HG03460 (cell line): ENCODE measurements at regions not wholly inside any gene's neighbourhood (a gene's known extent, or its start where the extent isn't known, plus 50 kb on each side); places are given as distances from the start of the nearest gene placed in this dataset.
"Not testable (repeated sequence)": the region's sequence is repeated elsewhere in the genome, so short reads cannot be mapped to it uniquely, and the experiment has no call there.

Experiments
- ATAC-seq: cut with Tn5 transposase; IDR thresholded peaks from one replicate; pipeline ENCODE4 v1.9.1; 2021; ENCODE audit not compliant: unreplicated experiment

DNA sequence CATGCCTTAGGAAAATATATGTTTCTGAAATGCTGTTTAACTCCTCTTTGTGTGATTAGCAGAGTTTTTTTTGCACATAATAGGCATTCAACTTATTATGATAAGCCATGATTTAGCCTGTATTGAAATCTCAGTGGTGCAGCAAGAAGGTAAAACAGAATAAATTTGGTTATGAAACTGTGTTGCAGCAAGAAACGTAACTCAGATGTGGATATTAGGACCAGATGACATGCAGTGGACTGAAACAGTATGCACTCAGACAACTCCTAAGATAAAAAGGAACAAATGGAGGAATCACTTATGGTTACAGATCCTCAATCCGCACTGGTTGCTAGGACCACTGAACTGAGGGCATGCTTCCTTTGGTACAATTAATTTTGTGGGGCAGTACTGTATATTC lies 254.2 kb upstream of the HSF2 start:
- ATAC-seq: no peak

DNA sequence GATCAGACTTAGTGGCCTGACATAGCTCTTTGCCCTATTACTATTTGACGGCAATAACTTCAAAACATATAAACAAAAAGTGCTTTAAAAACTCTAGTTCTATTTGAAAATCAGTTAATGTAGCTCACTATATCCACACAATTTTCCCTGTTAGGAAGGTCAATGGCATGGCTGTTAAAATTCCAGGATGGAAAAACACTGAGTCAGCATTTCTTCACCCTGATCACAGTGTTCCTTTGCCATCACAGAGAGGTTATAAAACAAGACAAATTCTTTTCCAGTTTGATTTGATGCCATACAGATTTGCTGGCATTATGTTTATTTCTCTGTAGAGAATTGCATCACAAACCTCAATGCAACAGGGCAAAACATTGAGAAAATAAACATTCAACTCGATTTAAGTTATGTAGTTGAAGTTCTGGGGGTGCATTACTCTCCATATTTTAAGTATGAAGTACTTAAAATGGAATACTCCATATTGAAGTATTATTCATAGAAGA lies 253.7 kb upstream of the HSF2 start:
- ATAC-seq: no peak

DNA sequence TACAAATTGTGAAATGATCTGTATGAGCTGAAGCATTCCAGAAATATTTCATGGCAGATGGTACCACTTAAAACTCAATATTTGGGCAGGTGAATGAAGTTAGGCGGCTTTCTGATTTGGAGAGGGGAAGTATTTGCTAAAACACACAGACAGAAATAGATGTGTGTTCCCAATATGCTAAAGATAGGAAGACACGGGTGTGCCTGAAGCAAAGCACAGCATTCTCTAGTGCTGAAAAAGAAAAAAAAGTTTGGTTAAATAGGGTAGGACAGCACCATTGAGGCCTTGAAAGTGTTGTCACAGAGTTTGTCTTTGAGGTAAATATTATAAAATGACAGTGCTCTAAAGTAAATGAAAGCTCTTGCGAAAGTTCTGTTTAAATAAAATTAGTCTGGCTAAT lies 252.2 kb upstream of the HSF2 start:
- no peak for ATAC-seq

DNA sequence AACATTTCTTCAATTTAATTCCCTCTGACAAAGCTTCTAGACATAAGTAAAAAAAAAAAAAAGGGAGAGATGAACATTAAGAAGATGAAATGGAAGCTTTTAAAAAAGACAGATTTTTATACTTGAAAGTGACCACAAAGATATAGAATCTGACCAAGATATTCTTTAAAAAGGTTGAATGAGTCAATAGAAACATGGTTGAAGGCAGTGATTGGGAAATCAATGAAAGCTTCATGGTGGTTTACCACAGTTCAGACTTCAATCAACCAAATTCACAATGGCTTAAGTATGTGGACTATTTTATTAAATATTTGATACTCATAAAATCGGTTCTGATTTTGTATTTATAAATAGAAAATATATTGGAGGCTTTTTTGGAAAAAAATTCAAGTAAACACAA lies 248.4 kb upstream of the HSF2 start:
- no peak for ATAC-seq

DNA sequence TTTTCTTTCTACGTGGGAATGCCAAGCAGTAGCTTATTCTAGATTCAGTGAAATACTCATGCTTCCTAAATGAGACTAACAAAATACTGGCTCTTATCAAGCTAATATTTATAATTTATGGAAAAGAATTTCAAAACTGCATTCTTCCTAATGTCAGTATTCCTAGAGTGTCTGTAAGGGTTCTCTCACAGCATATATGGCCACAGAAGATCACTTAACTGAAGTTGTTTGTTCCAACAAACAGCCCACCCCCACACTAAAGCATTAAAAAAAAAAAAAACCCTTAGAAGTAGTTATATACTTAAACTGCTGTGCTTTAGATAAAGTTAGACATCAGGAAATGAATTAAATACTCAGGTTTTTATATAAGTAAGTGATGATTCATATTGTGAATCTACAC lies 247.7 kb upstream of the HSF2 start:
- ATAC-seq: no peak

DNA sequence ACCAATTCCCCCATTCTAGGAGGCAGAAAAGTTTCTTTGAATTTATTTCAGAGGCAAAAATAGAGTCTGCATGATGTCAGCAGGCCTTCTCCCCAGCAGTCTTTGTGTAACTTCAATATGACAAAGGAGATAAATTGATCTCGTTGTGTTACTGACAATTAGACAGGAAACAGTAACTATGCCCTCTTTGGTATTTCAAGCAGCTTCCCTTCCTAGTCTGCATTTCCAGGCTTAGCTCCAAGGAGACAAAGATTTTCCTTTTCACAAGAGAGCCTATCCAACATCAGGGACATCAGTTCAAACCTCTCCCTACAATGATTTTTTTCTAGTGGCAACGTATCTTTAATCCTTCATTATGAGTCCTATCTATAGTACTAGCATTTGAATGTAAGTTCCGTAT lies 245.9 kb upstream of the HSF2 start:
- ATAC-seq: no peak

DNA sequence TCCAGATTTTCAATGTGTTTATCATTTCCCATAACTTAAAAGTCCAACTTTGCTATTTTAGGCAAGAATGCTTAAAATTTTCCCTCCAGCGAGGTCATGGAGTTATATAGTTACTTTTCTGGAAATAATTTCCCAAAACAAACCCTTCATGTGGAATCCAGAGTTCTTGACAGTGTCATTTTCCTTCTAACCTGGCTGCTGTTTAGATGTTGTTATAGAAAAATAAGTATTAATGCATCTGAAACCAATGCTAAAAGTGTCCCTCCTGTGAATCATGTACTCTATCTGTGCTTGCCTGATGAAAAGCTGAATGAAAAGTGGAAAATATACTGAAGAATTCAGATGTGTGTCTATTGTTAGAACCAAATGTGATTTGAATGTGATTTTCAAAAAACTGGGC lies 245.3 kb upstream of the HSF2 start:
- no peak for ATAC-seq

DNA sequence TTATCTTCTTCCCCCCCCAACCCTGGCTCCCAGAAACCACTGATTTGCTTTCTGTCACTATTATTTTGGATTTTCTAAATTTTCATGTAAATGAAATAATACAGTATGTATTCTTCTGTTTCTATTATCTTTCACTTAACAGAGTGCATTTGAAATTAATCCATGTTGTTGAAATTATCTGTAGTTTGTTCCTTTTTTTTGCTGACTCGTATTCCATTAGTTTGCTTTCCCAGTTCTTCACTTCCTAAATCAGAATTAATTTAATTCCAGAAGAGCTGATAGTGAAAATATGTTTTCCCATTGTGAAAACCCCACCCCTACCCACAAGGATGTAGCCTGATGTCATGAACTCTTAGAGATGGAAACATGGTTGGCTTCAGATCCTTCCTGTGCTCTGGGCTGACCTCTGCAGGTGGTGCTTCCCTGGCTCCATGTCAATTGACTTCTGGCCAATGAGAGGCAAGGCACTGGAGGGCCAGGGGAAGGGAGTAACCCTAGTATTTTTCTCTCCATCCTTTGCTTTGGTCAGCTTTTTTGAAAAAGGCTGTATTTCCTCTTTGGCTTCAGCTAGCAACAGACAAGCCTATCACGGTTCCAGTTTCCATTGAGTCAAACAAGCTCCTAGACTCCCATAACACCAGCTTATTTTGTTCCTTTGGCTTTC lies 244.4 kb upstream of the HSF2 start:
- no peak for ATAC-seq

DNA sequence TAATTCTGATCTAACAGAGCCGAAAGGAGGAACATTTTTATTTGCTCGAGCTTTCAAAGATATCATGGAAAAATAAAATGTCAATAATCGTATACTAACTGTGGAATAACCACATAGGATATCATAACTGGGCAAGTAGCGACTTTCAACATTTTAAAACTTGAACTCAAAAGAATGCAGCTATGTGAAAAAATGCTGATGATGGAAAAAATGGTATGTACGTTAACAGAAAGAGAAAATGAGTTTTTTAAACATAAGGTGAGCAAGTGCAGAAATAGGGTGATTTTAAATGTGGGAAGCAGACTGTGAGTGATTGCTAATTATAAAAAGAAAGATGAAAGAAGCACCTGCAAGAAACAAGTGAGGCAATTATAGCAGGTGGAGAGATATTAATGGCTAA lies 238.3 kb upstream of the HSF2 start:
- ATAC-seq: no peak

DNA sequence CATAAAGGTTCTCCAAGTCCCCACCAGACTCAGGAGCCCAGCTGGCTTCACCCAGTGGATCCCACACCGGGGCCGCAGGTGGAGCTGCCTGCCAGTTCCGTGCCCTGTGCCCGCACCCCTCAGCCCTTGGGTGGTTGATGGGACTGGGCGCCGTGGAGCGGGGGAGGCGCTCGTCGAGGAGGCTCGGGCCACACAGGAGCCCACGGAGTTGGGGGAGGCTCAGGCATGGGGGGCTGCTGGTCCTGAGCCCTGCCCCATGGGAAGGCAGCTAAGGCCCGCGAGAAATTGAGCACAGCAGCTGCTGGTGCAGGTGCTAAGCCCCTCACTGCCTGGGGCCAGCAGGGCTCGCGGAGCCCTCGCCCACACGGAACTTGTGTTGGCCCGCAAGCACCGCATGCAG lies 234.4 kb upstream of the HSF2 start:
- ATAC-seq: no peak

DNA sequence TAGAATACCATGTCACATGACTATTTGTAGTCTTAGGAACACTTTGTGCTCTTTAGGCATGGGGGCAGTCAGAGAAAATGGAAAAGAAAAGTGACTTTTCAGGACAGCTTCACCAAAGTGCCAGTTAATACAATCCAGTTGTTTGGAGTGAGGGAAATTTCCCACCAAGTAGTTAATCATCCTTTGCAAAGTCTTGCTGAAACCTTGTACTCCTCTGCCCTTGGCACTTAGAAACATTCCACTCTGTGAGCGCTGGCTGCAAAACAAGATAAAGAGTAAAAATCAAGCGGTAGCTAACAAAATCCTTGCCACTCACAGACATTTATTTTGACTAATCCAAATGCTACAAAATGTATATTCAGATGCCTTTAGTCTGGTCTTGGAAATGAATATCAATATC lies 229.2 kb upstream of the HSF2 start:
- ATAC-seq: no peak

DNA sequence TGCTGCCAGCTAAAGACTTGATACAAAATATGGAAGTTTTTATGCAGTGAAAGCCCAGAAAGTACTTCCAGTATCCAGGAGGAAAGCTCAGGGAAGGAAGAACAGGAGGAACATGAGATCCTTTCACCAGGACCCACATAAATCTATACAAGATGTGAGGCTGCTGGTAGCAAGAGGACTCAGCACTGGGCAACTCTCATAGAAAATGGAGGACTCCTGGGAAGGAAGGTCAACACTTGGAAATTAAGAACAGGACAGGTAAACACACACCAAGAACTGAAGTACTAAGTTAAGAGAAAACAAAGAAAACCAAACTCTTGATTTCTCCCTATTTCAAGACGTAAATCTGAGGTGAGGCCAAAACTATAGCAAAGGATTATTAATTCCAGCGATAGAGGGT lies 220.5 kb upstream of the HSF2 start:
- ATAC-seq: no peak

DNA sequence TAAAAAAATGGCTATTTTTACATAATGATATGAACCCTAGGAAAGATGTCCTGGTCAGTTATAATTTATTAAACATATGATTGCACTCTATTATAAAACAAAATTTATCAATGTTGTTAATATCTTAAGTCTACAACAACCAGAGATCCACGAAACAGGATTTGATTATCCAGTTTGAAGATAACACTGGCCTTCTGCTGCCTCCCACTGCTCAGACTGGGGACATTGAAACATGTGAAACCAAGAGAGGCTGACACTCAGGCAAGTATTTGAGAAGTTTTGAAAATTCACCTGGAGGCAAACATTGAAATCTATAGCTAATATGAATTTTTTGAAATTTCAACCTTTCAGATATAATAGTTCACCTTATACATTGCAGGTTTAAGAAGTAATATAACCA lies 219.3 kb upstream of the HSF2 start:
- ATAC-seq: no peak

DNA sequence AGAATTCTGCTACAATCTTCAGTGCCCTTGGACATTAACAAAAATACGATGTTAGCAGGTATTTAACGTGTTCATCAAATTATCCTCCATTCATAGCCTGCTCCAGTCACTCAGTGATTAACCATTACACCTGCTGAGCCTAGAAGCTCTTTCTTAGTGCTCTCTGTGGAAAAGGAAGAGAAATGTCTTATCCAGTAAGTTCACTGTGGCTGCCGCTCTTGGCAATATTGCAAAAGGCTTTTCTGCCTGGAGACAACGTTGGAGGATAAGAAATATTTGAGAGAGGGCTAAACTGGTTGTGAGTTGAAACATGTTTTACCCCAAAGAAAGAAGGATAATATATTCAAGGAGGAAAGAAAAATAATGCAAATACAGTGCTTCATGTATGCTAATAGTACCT lies 217.4 kb upstream of the HSF2 start:
- no peak for ATAC-seq

DNA sequence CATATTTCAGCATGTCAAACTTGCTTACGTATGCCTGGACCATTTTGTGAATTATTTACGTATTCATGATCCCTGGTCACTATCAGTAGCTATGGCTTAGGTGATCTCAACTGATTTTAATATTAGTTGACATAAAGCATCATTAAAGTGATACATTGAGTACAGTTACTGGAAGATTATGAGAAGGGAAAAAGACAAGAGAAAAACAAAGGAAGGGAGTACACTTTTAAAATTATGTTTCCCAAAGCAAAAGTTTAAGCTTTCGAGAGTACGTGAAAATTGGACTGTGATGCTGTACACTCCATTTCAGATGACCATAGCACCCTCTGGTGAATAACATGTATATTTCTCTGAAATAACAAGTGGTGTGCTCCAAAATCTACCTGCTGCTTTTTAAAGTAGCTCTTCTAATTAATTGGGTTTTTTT lies 215.0 kb upstream of the HSF2 start:
- no peak for ATAC-seq

DNA sequence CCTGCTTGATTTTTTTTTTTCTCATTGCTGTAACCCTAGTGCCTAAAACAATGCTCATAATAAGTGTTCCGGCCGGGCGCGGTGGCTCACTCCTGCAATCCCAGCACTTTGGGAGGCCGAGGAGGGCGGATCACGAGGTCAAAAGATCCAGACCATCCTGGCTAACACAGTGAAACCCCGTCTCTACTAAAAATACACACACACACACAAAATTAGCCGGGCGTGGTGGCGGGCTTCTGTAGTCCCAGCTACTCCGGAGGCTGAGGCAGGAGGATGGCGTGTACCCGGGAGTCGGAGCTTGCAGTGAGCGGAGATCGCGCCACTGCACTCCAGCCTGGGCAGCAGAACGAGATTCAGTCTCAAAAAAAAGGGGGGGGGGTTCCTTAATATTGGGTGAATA lies 214.0 kb upstream of the HSF2 start:
- ATAC-seq: not testable (repeated sequence)

DNA sequence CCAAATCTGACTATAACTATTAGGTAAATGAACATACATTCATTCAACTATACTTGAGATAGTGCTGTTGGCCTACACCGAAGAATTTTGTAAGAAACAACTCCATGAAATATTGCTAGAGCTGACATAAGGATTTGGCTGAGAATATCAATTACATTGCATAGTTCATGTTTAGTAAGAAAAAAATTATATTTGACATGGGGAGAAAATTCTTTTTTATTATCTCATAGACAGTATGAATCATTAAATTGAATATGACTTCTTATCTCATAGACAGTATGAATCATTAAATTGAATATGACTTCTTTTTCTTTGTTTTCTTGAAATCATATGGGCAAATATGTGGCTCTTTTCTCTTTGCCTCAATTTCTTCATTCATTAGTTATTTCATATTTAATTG lies 212.3 kb upstream of the HSF2 start:
- ATAC-seq: no peak

DNA sequence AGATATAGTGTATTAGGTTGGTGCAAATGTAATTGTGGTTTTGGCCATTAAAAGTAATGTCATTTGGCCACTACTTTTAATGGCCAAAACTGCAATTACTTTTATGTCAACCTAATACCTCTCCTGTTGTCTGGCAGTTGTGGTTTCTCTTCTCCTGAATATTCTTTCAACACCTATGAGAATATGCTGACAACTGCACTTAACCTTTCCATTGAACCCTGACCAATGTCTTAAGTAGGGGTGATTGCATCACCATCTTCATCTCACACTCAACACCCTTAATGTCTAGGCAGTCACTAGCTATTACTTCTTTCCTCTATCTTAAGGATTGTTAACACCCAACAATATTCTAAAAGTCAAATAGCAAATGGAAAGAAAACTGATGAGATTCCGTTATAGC lies 200.5 kb upstream of the HSF2 start:
- no peak for ATAC-seq

DNA sequence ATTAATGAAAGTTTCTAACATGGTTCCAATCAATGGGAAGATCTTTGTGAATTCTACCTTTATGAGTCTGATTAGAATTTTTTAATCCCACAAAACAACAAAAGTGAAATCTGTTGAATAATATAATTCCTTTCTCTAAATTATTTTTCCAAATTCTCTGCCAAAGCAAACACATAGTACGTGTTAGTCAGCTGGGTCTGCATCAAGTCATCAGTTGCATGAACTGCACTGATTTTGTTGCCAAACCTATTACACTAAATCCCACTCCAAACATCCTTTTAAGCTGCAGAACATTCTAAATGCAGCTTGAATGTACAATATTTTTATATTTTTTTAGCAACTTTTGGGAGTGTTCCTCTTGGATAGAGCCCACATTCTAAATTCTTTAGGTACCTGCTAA lies 199.0 kb upstream of the HSF2 start:
- ATAC-seq: no peak

DNA sequence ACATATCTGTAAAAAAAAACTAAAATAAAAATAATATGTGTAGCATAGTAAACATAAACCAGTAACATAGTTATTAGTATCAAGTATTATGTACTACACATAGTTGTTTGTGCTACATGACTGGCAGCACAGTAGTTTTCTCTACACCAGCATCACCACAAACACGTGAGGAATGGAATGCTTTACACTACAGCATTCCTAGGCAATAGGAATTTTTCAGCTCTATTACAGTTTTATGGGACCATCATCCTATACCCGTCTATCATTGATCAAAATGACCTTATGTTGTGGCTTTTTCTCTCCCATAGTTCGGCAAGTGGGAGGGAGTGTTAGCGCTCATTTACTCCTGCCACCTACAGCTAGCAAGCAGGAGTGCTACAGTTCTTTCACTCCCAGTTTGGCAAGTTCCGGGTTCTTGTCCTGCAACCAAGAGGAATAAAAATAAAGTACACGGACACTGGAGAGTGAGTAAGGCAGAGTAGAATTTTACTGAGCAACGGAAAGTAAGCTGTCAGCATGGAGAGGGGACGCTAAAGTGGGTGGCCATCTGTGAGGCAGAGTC lies 196.8 kb upstream of the HSF2 start:
- ATAC-seq: no peak

DNA sequence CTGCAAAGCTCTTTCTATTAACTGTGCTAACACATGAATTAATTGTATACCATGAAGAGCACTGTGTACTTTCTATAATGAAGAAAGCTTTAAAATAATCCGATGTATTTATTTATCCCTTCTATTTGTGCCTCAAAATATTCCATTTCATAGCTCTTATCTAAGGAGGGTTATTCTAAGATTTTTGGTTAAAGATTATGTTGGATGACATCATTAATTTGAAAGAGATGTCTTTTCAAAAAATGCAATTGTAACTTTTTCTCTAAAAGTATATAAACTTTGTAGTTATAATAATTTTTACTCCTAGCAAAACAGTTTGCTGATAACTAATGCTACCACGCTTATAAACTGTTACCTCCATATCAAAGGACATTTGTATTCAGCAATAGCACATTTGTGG lies 192.4 kb upstream of the HSF2 start:
- no peak for ATAC-seq

DNA sequence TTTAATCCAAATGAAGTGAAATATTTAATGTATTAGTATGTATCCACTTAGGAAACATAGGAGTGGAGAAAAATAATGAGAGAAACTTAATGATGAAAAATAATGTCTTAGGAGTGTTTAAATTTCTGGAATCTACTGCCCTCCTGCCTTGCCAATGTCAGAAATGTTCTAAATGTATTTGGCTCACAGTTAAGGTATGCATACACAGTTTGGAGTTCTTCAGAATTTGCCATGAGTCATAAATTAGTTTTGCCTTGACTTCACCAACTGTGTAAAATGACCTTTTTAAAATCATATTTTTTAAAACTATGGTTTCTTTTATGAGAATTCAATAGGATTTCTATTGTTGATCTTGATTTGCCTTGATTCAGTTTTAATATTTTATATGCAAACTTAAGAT lies 191.7 kb upstream of the HSF2 start:
- no peak for ATAC-seq

DNA sequence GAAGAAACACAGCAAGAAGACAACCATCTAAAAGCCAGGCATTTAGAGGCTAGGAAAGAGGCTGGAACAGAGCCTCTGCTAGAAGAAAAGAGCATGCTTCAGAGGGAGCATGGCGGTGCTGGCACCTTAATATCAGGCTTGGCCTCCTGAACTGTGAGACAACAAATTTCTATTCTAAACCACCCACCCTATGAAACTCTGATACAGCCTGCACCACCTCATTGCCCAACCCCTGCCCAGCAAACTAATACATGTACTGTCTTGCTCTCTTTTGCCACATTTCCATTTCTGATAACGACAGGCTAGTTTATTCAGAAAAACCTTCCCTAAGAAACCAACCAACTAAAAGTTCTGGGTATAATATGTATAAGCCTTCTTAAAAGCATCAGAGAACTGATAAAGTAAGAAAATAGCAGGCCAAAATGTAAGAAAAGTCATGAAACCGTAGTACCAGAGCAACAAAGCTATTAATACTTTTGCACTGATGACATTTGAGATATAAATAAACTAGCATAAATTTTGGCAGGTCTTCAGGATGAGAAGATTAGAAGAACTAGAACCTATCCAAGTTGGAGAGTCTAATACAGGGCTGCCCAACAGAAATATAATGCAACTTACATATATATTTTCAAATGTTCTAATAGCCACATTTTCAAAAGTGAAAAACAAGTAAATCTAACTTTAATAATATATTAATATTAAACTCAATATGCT lies 184.7 kb upstream of the HSF2 start:
- ATAC-seq: no peak
